ENCODE measurements at regions not wholly inside any gene's neighbourhood (a gene's known extent, or its start where the extent isn't known, plus 50 kb on each side); places are given as distances from the start of the nearest gene placed in this dataset.
A peak's percentile ranks its signal among the peaks of the same experiment; 100 is the strongest.

GRCh38 chr3:152103257-152103656, 165.5 kb upstream of the MBNL1 start:
- H3K4me1 ChIP-seq (ENCODE audit: insufficient read depth, low read length), result no peaks in the 10 kb centered on the region
- no peaks in the 10 kb centered on the region for H3K27me3 Mint-ChIP-seq (ENCODE audit: low read depth)
- H3K79me2 ChIP-seq (ENCODE audit: insufficient read depth, low read length), result no peaks in the 10 kb centered on the region
- no peak overlapping the region for H2BK5ac ChIP-seq (ENCODE audit: insufficient read length, low read length)
- H4K91ac ChIP-seq (ENCODE audit: insufficient read length, low read depth, low read length), result no peak overlapping the region
- H4K8ac ChIP-seq (replicated peaks; ENCODE audit: insufficient read length, low read depth, low read length), result no peak overlapping the region
- H3K9me3 ChIP-seq (ENCODE audit: control insufficient read depth, low read depth, low read length), result no peaks in the 10 kb centered on the region
- TF ChIP-seq CTCF (conservative IDR thresholded peaks at IDR 0.05), result no peak
- H3K23me2 ChIP-seq (ENCODE audit: insufficient read length, low read depth, low read length, poor library complexity, severe bottlenecking), result no peaks in the 10 kb centered on the region
- no peaks in the 10 kb centered on the region; a peak in 1 of 4 replicates for H3K4me1 Mint-ChIP-seq
- H3T11ph ChIP-seq (ENCODE audit: low read length), result no peak overlapping the region
- H3K27me3 ChIP-seq (ENCODE audit: insufficient read depth, low read length), result no peaks in the 10 kb centered on the region
- peaks cover 0 to 2% of the 10 kb centered on the region in 2 experiments; a peak in 2 of 5 replicates for H3K9me3 Mint-ChIP-seq
- H3K79me1 ChIP-seq (ENCODE audit: insufficient read depth, low read depth, low read length, poor library complexity, severe bottlenecking), result no peaks in the 10 kb centered on the region
- H3K9ac ChIP-seq (ENCODE audit: extremely low read depth, insufficient read length, low read length), result no peak overlapping the region
- H2AFZ ChIP-seq (ENCODE audit: low read length), result no peak overlapping the region
- H3K4ac ChIP-seq (ENCODE audit: low read depth, low read length), result no peak overlapping the region
- H3K4me2 ChIP-seq (ENCODE audit: insufficient read depth, insufficient read length, low read length), result no peak overlapping the region
- no peaks in the 10 kb centered on the region for H4K20me1 ChIP-seq (ENCODE audit: control insufficient read depth, insufficient read depth, insufficient read length)
- no peak for DNase-seq
- no peak overlapping the region for H3K27ac ChIP-seq (ENCODE audit: insufficient read length, low read depth, low read length)
- no CpG with 5 or more reads among the region's 1 CpG for WGBS (ENCODE audit: extremely low coverage, insufficient read length, low lambda C conversion rate)
- H2BK120ac ChIP-seq (ENCODE audit: low read depth, low read length, poor library complexity, severe bottlenecking), result no peak overlapping the region
- no peak overlapping the region for H4K5ac ChIP-seq (ENCODE audit: insufficient read length, low read depth, low read length)
- H2BK15ac ChIP-seq (ENCODE audit: low read depth, low read length), result no peak overlapping the region
- no peak overlapping the region for H3K56ac ChIP-seq (ENCODE audit: insufficient read length, low read depth, low read length)
- H3K36me3 Mint-ChIP-seq (ENCODE audit: insufficient read depth in 1 of 3, low read depth in 3 of 3), result no peaks in the 10 kb centered on the region
- H3K18ac ChIP-seq (ENCODE audit: insufficient read length, low read depth, low read length), result no peak overlapping the region
- H2BK20ac ChIP-seq (ENCODE audit: low read depth, low read length, poor library complexity, severe bottlenecking), result no peak overlapping the region
- no peak overlapping the region for H3K23ac ChIP-seq (ENCODE audit: insufficient read length, low read depth, low read length)
- no peak overlapping the region for H3K14ac ChIP-seq (ENCODE audit: insufficient read depth, low read length)
- no peak overlapping the region for H2BK12ac ChIP-seq (ENCODE audit: insufficient read length, low read depth, low read length)
- no peak overlapping the region for H3K4me3 Mint-ChIP-seq
- H3K27ac Mint-ChIP-seq, result peak overlapping the region in 1 of 3 experiments; percentile 34; a peak in 2 of 7 replicates
- H2AK5ac ChIP-seq (ENCODE audit: insufficient read length, low read length), result no peak overlapping the region

All from H9 (cell line).